Upper lobe of left lung (tissue), 6 donors: ENCODE measurements at regions not wholly inside any gene's neighbourhood (a gene's known extent, or its start where the extent isn't known, plus 50 kb on each side); places are given as distances from the start of the nearest gene placed in this dataset.

Experiments
- ATAC-seq, 2 donors: fragments of 200-7000 bp; cut with Tn5 transposase; one replicate each; pipeline ENCODE4 v1.9.1; 2022; ENCODE audit warnings: mild to moderate bottlenecking in 2 of 2, moderate library complexity in 2 of 2; ENCODE audit not compliant: low FRiP score in 2 of 2
- DNase-seq, 2 donors: peaks; one replicate each; pipeline ENCODE4 v3.0.0-alpha.2; 2019 to 2020
- H3K27ac ChIP-seq, 4 donors: fragments of 200-600 bp; sonication (generic); one replicate each; pipeline ENCODE4 v1.5.1; 2016 to 2019
- H3K27me3 ChIP-seq, 4 donors: fragments of 200-600 bp; sonication (generic); one replicate each; pipeline ENCODE4 v1.5.1; 2017 to 2019
- H3K36me3 ChIP-seq, 4 donors: fragments of 200-600 bp; sonication (generic); one replicate each; pipeline ENCODE4 v1.5.1; 2016 to 2019
- H3K4me1 ChIP-seq, 4 donors: fragments of 200-600 bp; sonication (generic); one replicate each; pipeline ENCODE4 v1.5.1; 2018 to 2019
- H3K4me3 ChIP-seq, 4 donors: fragments of 200-600 bp; sonication (generic); one replicate each; pipeline ENCODE4 v1.5.1; 2017 to 2019; ENCODE audit warnings: mild to moderate bottlenecking in 2 of 4, moderate library complexity in 1 of 4
- H3K9me3 ChIP-seq, 4 donors: fragments of 200-600 bp; sonication (generic); one replicate each; pipeline ENCODE4 v1.5.1; 2018 to 2019
- EP300 ChIP-seq, 4 donors: sonication (generic); formaldehyde crosslinking; IDR thresholded peaks; one replicate each; pipeline ENCODE4 v1.5.1; 2017; ENCODE audit warnings: antibody characterized with exemption in 4 of 4, control low read depth in 2 of 4
- POLR2A ChIP-seq, 4 donors: fragments of 450-650 bp; IDR thresholded peaks; one replicate each; pipeline ENCODE4 v1.5.1; 2016 to 2017; ENCODE audit warnings: antibody characterized with exemption in 4 of 4, mild to moderate bottlenecking in 2 of 4
- POLR2AphosphoS5 ChIP-seq, 2 donors: sonication (generic); formaldehyde crosslinking; IDR thresholded peaks; one replicate each; pipeline ENCODE4 v1.5.1; 2017; ENCODE audit warnings: antibody characterized with exemption in 2 of 2
- WGBS, 2 donors: methylation state at CpG; one replicate each; pipeline ENCODE4 v1.1.5; 2017 to 2018; 5-methylcytosine and 5-hydroxymethylcytosine counted together
- TF ChIP-seq, protein P1 (sequence below), 6 experiments: fragments of 450-650 bp in 4 of 6; fragments of 200-600 bp in 2 of 6; sonication (generic) in 2 of 6; IDR thresholded peaks; one replicate each; pipeline ENCODE4 v1.5.1; 2016 to 2019; ENCODE audit warnings: antibody characterized with exemption in 6 of 6
- donor health status: DM: no; HTN: no; CAD: no; lungs with moderate emphysema.
- donor health status: DM: no; HTN: yes; CAD: no; lungs with severe emphysema.

DNA sequence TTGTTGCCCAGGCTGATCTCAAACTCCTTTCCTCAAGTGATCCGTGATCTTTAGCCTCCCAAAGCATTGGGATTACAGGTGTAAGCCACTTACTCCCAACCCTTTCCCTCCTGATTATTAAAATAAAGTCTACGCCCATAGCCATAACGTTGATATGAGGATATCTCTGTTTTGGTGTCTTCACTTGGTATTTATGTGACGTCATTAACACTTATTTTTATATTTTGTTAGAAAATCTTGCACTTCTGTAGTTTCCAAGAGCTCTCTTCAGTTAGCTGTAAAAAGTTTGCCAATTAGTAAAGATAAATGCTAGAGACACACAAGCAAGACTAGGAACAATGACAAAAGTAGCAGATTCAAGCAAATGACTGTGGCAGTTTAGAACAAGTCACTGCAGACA, 115.6 kb upstream of the HSF2 start:
- ATAC-seq (no peak), DNase-seq (no peak)
- WGBS, 2 donors = 82 to 87% methylated on average over 4 of the region's 4 CpGs
- no peak overlapping the region for H3K27ac ChIP-seq
- no peaks in the 10 kb centered on the region for H3K36me3 ChIP-seq
- H3K9me3 ChIP-seq = no peaks in the 10 kb centered on the region
- no peaks in the 10 kb centered on the region for H3K4me1 ChIP-seq
- TF ChIP-seq EP300 (IDR thresholded peaks at IDR 0.05) (no peak), POLR2AphosphoS5 (IDR thresholded peaks at IDR 0.05) (no peak), POLR2A (IDR thresholded peaks at IDR 0.05) (no peak)
- TF ChIP-seq, protein P1, sequence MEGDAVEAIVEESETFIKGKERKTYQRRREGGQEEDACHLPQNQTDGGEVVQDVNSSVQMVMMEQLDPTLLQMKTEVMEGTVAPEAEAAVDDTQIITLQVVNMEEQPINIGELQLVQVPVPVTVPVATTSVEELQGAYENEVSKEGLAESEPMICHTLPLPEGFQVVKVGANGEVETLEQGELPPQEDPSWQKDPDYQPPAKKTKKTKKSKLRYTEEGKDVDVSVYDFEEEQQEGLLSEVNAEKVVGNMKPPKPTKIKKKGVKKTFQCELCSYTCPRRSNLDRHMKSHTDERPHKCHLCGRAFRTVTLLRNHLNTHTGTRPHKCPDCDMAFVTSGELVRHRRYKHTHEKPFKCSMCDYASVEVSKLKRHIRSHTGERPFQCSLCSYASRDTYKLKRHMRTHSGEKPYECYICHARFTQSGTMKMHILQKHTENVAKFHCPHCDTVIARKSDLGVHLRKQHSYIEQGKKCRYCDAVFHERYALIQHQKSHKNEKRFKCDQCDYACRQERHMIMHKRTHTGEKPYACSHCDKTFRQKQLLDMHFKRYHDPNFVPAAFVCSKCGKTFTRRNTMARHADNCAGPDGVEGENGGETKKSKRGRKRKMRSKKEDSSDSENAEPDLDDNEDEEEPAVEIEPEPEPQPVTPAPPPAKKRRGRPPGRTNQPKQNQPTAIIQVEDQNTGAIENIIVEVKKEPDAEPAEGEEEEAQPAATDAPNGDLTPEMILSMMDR (IDR thresholded peaks at IDR 0.05) = no peak
- no peak overlapping the region for H3K4me3 ChIP-seq
- H3K27me3 ChIP-seq = no peaks in the 10 kb centered on the region

DNA sequence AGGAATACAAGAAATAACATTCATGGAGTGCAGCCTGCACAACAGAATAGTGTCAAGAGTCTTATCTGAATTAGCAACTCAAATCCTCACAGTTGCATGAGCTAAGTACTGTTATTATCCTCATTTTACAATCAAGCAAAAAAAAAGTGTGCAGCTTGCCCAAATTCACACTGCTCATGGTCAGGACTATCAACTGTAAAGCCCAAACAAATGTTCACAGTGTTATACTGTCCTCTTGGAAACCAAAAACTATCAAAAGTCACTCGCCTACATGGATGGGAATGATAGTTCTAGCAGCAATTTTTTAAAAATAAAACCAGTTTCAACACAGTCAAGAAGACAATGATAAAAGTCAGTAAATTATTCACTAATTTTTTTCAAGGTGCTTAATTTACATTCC, 114.6 kb upstream of the HSF2 start:
- TF ChIP-seq, protein P1 (IDR thresholded peaks at IDR 0.05) = no peak
- TF ChIP-seq POLR2AphosphoS5 (IDR thresholded peaks at IDR 0.05) (no peak), EP300 (IDR thresholded peaks at IDR 0.05) (no peak), POLR2A (IDR thresholded peaks at IDR 0.05) (no peak)
- H3K27ac ChIP-seq = no peak overlapping the region
- no peak for DNase-seq
- no peak overlapping the region for H3K4me3 ChIP-seq
- H3K27me3 ChIP-seq = no peaks in the 10 kb centered on the region
- no peaks in the 10 kb centered on the region for H3K9me3 ChIP-seq
- no peak for ATAC-seq
- no peaks in the 10 kb centered on the region for H3K36me3 ChIP-seq
- WGBS, 2 donors = 81 to 86% methylated on average over 1 of the region's 1 CpG
- no peaks in the 10 kb centered on the region for H3K4me1 ChIP-seq

DNA sequence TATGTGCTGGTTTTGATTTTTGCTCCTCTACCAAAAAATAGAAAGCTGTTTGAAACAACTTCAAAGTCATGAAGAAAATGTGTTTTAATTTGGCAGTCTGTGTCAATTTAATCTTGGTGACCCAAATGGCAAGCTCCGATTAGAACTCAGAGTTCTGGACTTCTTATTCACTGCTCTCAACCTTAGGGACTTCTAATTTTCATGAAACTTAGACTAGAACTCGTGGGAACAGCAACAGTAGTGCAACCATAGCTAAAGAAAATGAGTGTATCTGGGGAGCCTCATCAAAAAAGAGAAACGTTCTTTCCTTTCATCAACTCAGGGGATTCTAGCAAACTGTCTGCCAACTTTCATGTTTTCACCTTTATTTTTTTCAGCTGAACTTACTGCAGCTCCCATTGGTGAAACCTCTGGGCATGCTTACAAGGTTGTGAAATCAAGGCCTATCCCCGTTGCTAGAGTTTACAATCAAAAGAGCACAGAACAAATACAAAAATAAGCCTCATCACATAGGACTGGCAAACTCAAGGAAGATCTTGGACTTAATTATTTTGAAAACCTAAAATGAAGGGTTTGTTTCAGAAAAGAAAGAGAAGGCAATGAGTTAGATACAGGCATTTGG, 114.0 kb upstream of the HSF2 start:
- 59 to 65% methylated on average over 4 of the region's 4 CpGs for WGBS, 2 donors
- H3K4me1 ChIP-seq = no peaks in the 10 kb centered on the region
- no peak overlapping the region for H3K4me3 ChIP-seq
- no peaks in the 10 kb centered on the region for H3K36me3 ChIP-seq
- TF ChIP-seq POLR2AphosphoS5 (IDR thresholded peaks at IDR 0.05) (no peak), EP300 (IDR thresholded peaks at IDR 0.05) (no peak), POLR2A (IDR thresholded peaks at IDR 0.05) (no peak)
- TF ChIP-seq, protein P1 (IDR thresholded peaks at IDR 0.05) = no peak
- H3K27ac ChIP-seq = no peak overlapping the region
- H3K27me3 ChIP-seq = no peaks in the 10 kb centered on the region
- DNase-seq = no peak
- peak in 1 of 2 donors; percentile 17 for ATAC-seq
- no peaks in the 10 kb centered on the region for H3K9me3 ChIP-seq

DNA sequence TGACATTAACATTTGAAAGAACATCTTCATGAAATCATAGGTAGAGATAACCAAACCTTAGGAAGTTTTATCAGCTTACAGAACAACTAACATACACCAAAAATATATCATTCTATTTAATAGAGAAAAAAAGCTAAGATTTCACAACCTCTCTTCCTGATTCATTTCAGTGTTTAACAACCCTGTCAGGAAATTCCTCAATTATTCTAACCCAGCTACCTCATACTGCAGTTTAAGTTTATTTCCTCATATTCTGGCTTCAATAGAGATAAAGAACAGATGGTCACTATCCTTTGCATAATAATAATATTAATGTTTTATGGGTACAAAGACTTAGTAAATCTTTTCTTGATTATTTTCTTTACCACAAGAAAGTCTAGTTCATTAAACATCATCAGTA, 112.9 kb upstream of the HSF2 start:
- TF ChIP-seq POLR2AphosphoS5 (IDR thresholded peaks at IDR 0.05) = no peak
- TF ChIP-seq EP300 (IDR thresholded peaks at IDR 0.05) = no peak
- TF ChIP-seq, protein P1 (IDR thresholded peaks at IDR 0.05) = no peak
- TF ChIP-seq POLR2A (IDR thresholded peaks at IDR 0.05) = no peak
- DNase-seq (no peak), ATAC-seq (peak in 1 of 2 donors; percentile 53)
- no peaks in the 10 kb centered on the region for H3K27me3 ChIP-seq
- no peaks in the 10 kb centered on the region for H3K9me3 ChIP-seq
- no peaks in the 10 kb centered on the region for H3K36me3 ChIP-seq
- H3K27ac ChIP-seq = no peak overlapping the region
- no peaks in the 10 kb centered on the region for H3K4me1 ChIP-seq
- H3K4me3 ChIP-seq = no peak overlapping the region
